ENCODE measurements at regions not wholly inside any gene's neighbourhood (a gene's known extent, or its start where the extent isn't known, plus 50 kb on each side); places are given as distances from the start of the nearest gene placed in this dataset.

- TF ChIP-seq CTCF (IDR thresholded peaks at IDR 0.05; ENCODE audit: borderline replicate concordance, control extremely low read depth, extremely low read depth, insufficient read depth, missing control alignments): no peak
- in situ Hi-C loops (cut with MboI; ENCODE audit: low sequenced_read_pairs, unreplicated experiment): no loop called here
- DNase-seq (ENCODE audit: low spot score): no peak
Observed at GRCh38 chr12:91868054-91868453, 277.6 kb downstream of the BTG1 start.

- in situ Hi-C loops (cut with MboI; ENCODE audit: low sequenced_read_pairs, unreplicated experiment): no loop called here
- DNase-seq (ENCODE audit: low spot score): no peak
- TF ChIP-seq CTCF (IDR thresholded peaks at IDR 0.05; ENCODE audit: borderline replicate concordance, control extremely low read depth, extremely low read depth, insufficient read depth, missing control alignments): no peak
Observed at GRCh38 chr12:91866566-91866965, 279.1 kb downstream of the BTG1 start.

GRCh38 chr12:91863702-91864101 lies 281.9 kb downstream of the BTG1 start:
- DNase-seq (ENCODE audit: low spot score): no peak
- no peak for TF ChIP-seq CTCF (IDR thresholded peaks at IDR 0.05; ENCODE audit: borderline replicate concordance, control extremely low read depth, extremely low read depth, insufficient read depth, missing control alignments)
- in situ Hi-C loops (cut with MboI; ENCODE audit: low sequenced_read_pairs, unreplicated experiment): no loop called here

GRCh38 chr12:91861554-91861953 lies 284.1 kb downstream of the BTG1 start:
- in situ Hi-C loops (cut with MboI; ENCODE audit: low sequenced_read_pairs, unreplicated experiment): no loop called here
- DNase-seq (ENCODE audit: low spot score): no peak
- no peak for TF ChIP-seq CTCF (IDR thresholded peaks at IDR 0.05; ENCODE audit: borderline replicate concordance, control extremely low read depth, extremely low read depth, insufficient read depth, missing control alignments)

GRCh38 chr12:91859347-91859746 lies 286.3 kb downstream of the BTG1 start:
- no peak for DNase-seq (ENCODE audit: low spot score)
- no peak for TF ChIP-seq CTCF (IDR thresholded peaks at IDR 0.05; ENCODE audit: borderline replicate concordance, control extremely low read depth, extremely low read depth, insufficient read depth, missing control alignments)
- in situ Hi-C loops (cut with MboI; ENCODE audit: low sequenced_read_pairs, unreplicated experiment): no loop called here

GRCh38 chr12:91857813-91858542 lies 287.7 kb downstream of the BTG1 start:
- DNase-seq (ENCODE audit: low spot score): no peak
- in situ Hi-C loops (cut with MboI; ENCODE audit: low sequenced_read_pairs, unreplicated experiment): no loop called here
- no peak for TF ChIP-seq CTCF (IDR thresholded peaks at IDR 0.05; ENCODE audit: borderline replicate concordance, control extremely low read depth, extremely low read depth, insufficient read depth, missing control alignments)

Measured in GM13976 (cell line).